ENCODE measurements at regions not wholly inside any gene's neighbourhood (a gene's known extent, or its start where the extent isn't known, plus 50 kb on each side); places are given as distances from the start of the nearest gene placed in this dataset.

GRCh38 chr14:26067341-26067740 lies 530.5 kb downstream of the NOVA1 start:
- Mint-ChIP-seq H3K27ac (no peak overlapping the region), H3K36me3 (ENCODE audit: low read depth) (no peaks in the 10 kb centered on the region), H3K27me3 (ENCODE audit: insufficient read depth) (no peaks in the 10 kb centered on the region), H3K9me3 (peaks cover 12% of the 10 kb centered on the region), H3K4me1 (ENCODE audit: low read depth) (no peaks in the 10 kb centered on the region), H3K4me3 (no peak overlapping the region)
- DNase-seq (ENCODE audit: low spot score), result no peak
- intact Hi-C loops (cut with micrococcal nuclease), result no loop called here

- intact Hi-C loops (cut with micrococcal nuclease), result no loop called here
- H3K27me3 Mint-ChIP-seq (ENCODE audit: insufficient read depth), result no peaks in the 10 kb centered on the region
- H3K4me1 Mint-ChIP-seq (ENCODE audit: low read depth), result no peaks in the 10 kb centered on the region
- DNase-seq (ENCODE audit: low spot score), result no peak
- H3K36me3 Mint-ChIP-seq (ENCODE audit: low read depth), result no peaks in the 10 kb centered on the region
- H3K4me3 Mint-ChIP-seq, result no peak overlapping the region
- no peak overlapping the region for H3K27ac Mint-ChIP-seq
- peaks cover 24% of the 10 kb centered on the region for H3K9me3 Mint-ChIP-seq
Observed at GRCh38 chr14:26056036-26056616, 541.7 kb downstream of the NOVA1 start.

DNA sequence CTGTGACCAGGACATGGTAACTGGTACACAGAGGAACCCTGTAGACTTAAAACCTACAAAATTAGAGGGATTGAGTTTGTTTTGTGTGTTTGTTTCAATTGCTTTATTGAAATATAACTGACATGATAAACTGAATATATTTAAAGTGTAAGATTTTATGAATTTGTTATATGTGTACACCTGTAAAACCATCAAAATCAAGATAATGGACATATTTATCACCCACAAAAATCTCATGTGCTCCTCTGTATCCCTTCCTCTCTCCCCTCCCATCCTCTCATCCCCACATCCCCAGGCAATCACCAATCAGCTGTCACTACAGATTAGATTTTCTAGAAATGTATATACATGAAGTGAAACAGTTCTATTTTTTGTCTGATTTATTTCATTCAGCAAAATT lies 565.5 kb downstream of the NOVA1 start:
- H3K4me3 Mint-ChIP-seq, result no peak overlapping the region
- H3K9me3 Mint-ChIP-seq, result peaks cover 29% of the 10 kb centered on the region
- H3K27me3 Mint-ChIP-seq (ENCODE audit: insufficient read depth), result no peaks in the 10 kb centered on the region
- H3K36me3 Mint-ChIP-seq (ENCODE audit: low read depth), result no peaks in the 10 kb centered on the region
- H3K4me1 Mint-ChIP-seq (ENCODE audit: low read depth), result no peaks in the 10 kb centered on the region
- intact Hi-C loops (cut with micrococcal nuclease), result no loop called here
- H3K27ac Mint-ChIP-seq, result no peak overlapping the region
- DNase-seq (ENCODE audit: low spot score), result no peak

- Mint-ChIP-seq H3K36me3 (ENCODE audit: low read depth) (no peaks in the 10 kb centered on the region), H3K27me3 (ENCODE audit: insufficient read depth) (no peaks in the 10 kb centered on the region), H3K4me3 (no peak overlapping the region), H3K27ac (no peak overlapping the region), H3K9me3 (peaks cover 19% of the 10 kb centered on the region), H3K4me1 (ENCODE audit: low read depth) (no peaks in the 10 kb centered on the region)
- intact Hi-C loops (cut with micrococcal nuclease), result no loop called here
- no peak for DNase-seq (ENCODE audit: low spot score)
Observed at GRCh38 chr14:26026384-26026783, 571.4 kb downstream of the NOVA1 start.

GRCh38 chr14:26023967-26024366 lies 573.9 kb downstream of the NOVA1 start:
- no peak for DNase-seq (ENCODE audit: low spot score)
- peaks cover 20% of the 10 kb centered on the region for H3K9me3 Mint-ChIP-seq
- no peak overlapping the region for H3K4me3 Mint-ChIP-seq
- H3K4me1 Mint-ChIP-seq (ENCODE audit: low read depth), result no peaks in the 10 kb centered on the region
- no peak overlapping the region for H3K27ac Mint-ChIP-seq
- no peaks in the 10 kb centered on the region for H3K27me3 Mint-ChIP-seq (ENCODE audit: insufficient read depth)
- no peaks in the 10 kb centered on the region for H3K36me3 Mint-ChIP-seq (ENCODE audit: low read depth)
- intact Hi-C loops (cut with micrococcal nuclease), result no loop called here

- H3K4me3 Mint-ChIP-seq, result no peak overlapping the region
- no peak for DNase-seq (ENCODE audit: low spot score)
- H3K4me1 Mint-ChIP-seq (ENCODE audit: low read depth), result no peaks in the 10 kb centered on the region
- no peak overlapping the region for H3K27ac Mint-ChIP-seq
- no peaks in the 10 kb centered on the region for H3K36me3 Mint-ChIP-seq (ENCODE audit: low read depth)
- intact Hi-C loops (cut with micrococcal nuclease), result no loop called here
- H3K9me3 Mint-ChIP-seq, result peaks cover 13% of the 10 kb centered on the region
- H3K27me3 Mint-ChIP-seq (ENCODE audit: insufficient read depth), result no peaks in the 10 kb centered on the region
Observed at GRCh38 chr14:26021759-26022158, 576.1 kb downstream of the NOVA1 start.

GRCh38 chr14:26017270-26017669 lies 580.6 kb downstream of the NOVA1 start:
- Mint-ChIP-seq H3K4me1 (ENCODE audit: low read depth) (no peaks in the 10 kb centered on the region), H3K27ac (no peak overlapping the region), H3K27me3 (ENCODE audit: insufficient read depth) (no peaks in the 10 kb centered on the region), H3K9me3 (peaks cover 33% of the 10 kb centered on the region), H3K36me3 (ENCODE audit: low read depth) (no peaks in the 10 kb centered on the region), H3K4me3 (no peak overlapping the region)
- no peak for DNase-seq (ENCODE audit: low spot score)
- intact Hi-C loops (cut with micrococcal nuclease), result no loop called here

GRCh38 chr14:26008290-26008689 lies 589.5 kb downstream of the NOVA1 start:
- H3K4me3 Mint-ChIP-seq, result no peak overlapping the region
- intact Hi-C loops (cut with micrococcal nuclease), result no loop called here

GRCh38 chr14:26004342-26004741 lies 593.5 kb downstream of the NOVA1 start:
- Mint-ChIP-seq H3K36me3 (ENCODE audit: low read depth) (no peaks in the 10 kb centered on the region), H3K4me3 (no peak overlapping the region), H3K27me3 (ENCODE audit: insufficient read depth) (no peaks in the 10 kb centered on the region), H3K4me1 (ENCODE audit: low read depth) (no peaks in the 10 kb centered on the region), H3K27ac (no peak overlapping the region), H3K9me3 (peaks cover 11% of the 10 kb centered on the region)
- intact Hi-C loops (cut with micrococcal nuclease), result no loop called here
- DNase-seq (ENCODE audit: low spot score), result no peak

More at GRCh38 chr14:26008290-26008689, 589.5 kb downstream of the NOVA1 start:
- Mint-ChIP-seq H3K36me3 (ENCODE audit: low read depth) (no peaks in the 10 kb centered on the region), H3K27ac (no peak overlapping the region), H3K4me1 (ENCODE audit: low read depth) (no peaks in the 10 kb centered on the region), H3K9me3 (peaks cover 27% of the 10 kb centered on the region), H3K27me3 (ENCODE audit: insufficient read depth) (no peaks in the 10 kb centered on the region)
- no peak for DNase-seq (ENCODE audit: low spot score)

GRCh38 chr14:25993830-25994229 lies 604.0 kb downstream of the NOVA1 start:
- intact Hi-C loops (cut with micrococcal nuclease), result no loop called here
- Mint-ChIP-seq H3K27me3 (ENCODE audit: insufficient read depth) (no peaks in the 10 kb centered on the region), H3K4me1 (ENCODE audit: low read depth) (no peaks in the 10 kb centered on the region), H3K4me3 (no peak overlapping the region), H3K36me3 (ENCODE audit: low read depth) (no peaks in the 10 kb centered on the region), H3K27ac (no peak overlapping the region), H3K9me3 (peaks cover 30% of the 10 kb centered on the region)
- DNase-seq (ENCODE audit: low spot score), result no peak

GRCh38 chr14:25988536-25988935 lies 609.3 kb downstream of the NOVA1 start:
- H3K4me1 Mint-ChIP-seq (ENCODE audit: low read depth), result no peaks in the 10 kb centered on the region
- intact Hi-C loops (cut with micrococcal nuclease), result no loop called here
- no peak overlapping the region for H3K27ac Mint-ChIP-seq
- no peaks in the 10 kb centered on the region for H3K27me3 Mint-ChIP-seq (ENCODE audit: insufficient read depth)
- H3K4me3 Mint-ChIP-seq, result no peak overlapping the region
- H3K36me3 Mint-ChIP-seq (ENCODE audit: low read depth), result no peaks in the 10 kb centered on the region
- H3K9me3 Mint-ChIP-seq, result peaks cover 38% of the 10 kb centered on the region
- DNase-seq (ENCODE audit: low spot score), result no peak

GRCh38 chr14:25955772-25956171 lies 642.1 kb downstream of the NOVA1 start:
- intact Hi-C loops (cut with micrococcal nuclease), result no loop called here
- no peaks in the 10 kb centered on the region for H3K27me3 Mint-ChIP-seq (ENCODE audit: insufficient read depth)

DNA sequence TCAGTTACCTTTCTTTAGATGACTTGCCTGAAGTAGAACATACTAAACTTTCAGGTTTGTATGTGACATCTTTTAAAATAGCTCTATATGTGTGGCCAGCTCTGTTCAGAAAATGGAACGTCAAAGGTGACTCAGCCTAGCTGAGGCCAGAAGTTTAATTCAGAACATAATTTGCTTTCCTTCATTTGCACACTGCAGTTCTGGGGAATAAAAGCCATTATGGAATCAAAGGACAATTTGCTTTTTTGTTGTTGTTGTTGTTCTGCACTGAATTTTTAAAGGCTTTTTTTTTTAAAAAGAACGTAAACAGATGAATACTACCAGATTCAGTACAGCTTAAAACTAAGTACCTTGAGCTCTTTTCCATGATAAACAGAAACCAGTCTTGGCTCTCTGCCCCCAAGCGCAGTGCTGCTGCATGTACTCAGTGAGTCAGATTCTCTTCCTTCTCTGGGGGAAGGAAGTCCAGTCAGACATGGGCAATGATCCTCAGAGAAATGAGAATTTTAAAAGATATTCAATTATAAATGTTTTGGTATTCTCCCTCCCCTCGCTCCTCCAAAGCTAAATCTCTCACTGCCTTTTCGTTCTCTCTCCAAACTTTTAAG lies 644.2 kb downstream of the NOVA1 start:
- Mint-ChIP-seq H3K9me3 (peaks cover 48% of the 10 kb centered on the region), H3K27me3 (ENCODE audit: insufficient read depth) (no peaks in the 10 kb centered on the region), H3K27ac (no peak overlapping the region), H3K4me1 (ENCODE audit: low read depth) (no peaks in the 10 kb centered on the region), H3K4me3 (no peak overlapping the region), H3K36me3 (ENCODE audit: low read depth) (no peaks in the 10 kb centered on the region)
- intact Hi-C loops (cut with micrococcal nuclease), result no loop called here
- no peak for DNase-seq (ENCODE audit: low spot score)

More at GRCh38 chr14:25955772-25956171, 642.1 kb downstream of the NOVA1 start:
- no peaks in the 10 kb centered on the region for H3K36me3 Mint-ChIP-seq (ENCODE audit: low read depth)
- no peak overlapping the region for H3K4me3 Mint-ChIP-seq
- H3K4me1 Mint-ChIP-seq (ENCODE audit: low read depth), result no peaks in the 10 kb centered on the region
- no peak for DNase-seq (ENCODE audit: low spot score)
- H3K27ac Mint-ChIP-seq, result no peak overlapping the region
- H3K9me3 Mint-ChIP-seq, result peaks cover 36% of the 10 kb centered on the region

GRCh38 chr14:25945746-25946145 lies 652.1 kb downstream of the NOVA1 start:
- H3K9me3 Mint-ChIP-seq, result peaks cover 22% of the 10 kb centered on the region
- H3K4me1 Mint-ChIP-seq (ENCODE audit: low read depth), result no peaks in the 10 kb centered on the region
- no peaks in the 10 kb centered on the region for H3K36me3 Mint-ChIP-seq (ENCODE audit: low read depth)
- H3K27ac Mint-ChIP-seq, result no peak overlapping the region
- H3K4me3 Mint-ChIP-seq, result no peak overlapping the region
- H3K27me3 Mint-ChIP-seq (ENCODE audit: insufficient read depth), result no peaks in the 10 kb centered on the region
- intact Hi-C loops (cut with micrococcal nuclease), result no loop called here
- no peak for DNase-seq (ENCODE audit: low spot score)

All from activated T-helper 1 cell treated with anti-CD3 and anti-CD28 coated beads, Interleukin-12 subunit alpha, Interleukin-12 subunit beta, Interleukin-2, Interleukin-4 antibody, amounts not matched to agents 30 ng/mL and 10 ng/mL and 1 ng/mL, durations not matched to agents 14 hours and 24 hours and 36 hours (primary cell).